ENCODE measurements at regions not wholly inside any gene's neighbourhood (a gene's known extent, or its start where the extent isn't known, plus 50 kb on each side); places are given as distances from the start of the nearest gene placed in this dataset.

GRCh38 chr6:14925699-14926026, 320.2 kb upstream of the JARID2 start:
- no peak for FAIRE-seq

GRCh38 chr6:14927398-14927797, 318.5 kb upstream of the JARID2 start:
- no peak for FAIRE-seq

- FAIRE-seq, result no peak
These were observed 316.6 kb upstream of the JARID2 start for GRCh38 chr6:14929291-14929690.

- no peak for FAIRE-seq
These were observed 315.4 kb upstream of the JARID2 start for GRCh38 chr6:14930366-14930989.

- no peak for FAIRE-seq
These were observed 313.2 kb upstream of the JARID2 start for GRCh38 chr6:14932485-14933182.

GRCh38 chr6:14933183-14933544, 312.7 kb upstream of the JARID2 start:
- FAIRE-seq, result no peak

- no peak for FAIRE-seq
These were observed 311.9 kb upstream of the JARID2 start for GRCh38 chr6:14934013-14934412.

- no peak for FAIRE-seq
These were observed 311.0 kb upstream of the JARID2 start for GRCh38 chr6:14934844-14935243.

GRCh38 chr6:14936861-14937260, 309.0 kb upstream of the JARID2 start:
- no peak for FAIRE-seq

GRCh38 chr6:14943116-14943515, 302.8 kb upstream of the JARID2 start:
- no peak for FAIRE-seq

GRCh38 chr6:14944593-14944992, 301.3 kb upstream of the JARID2 start:
- FAIRE-seq, result no peak

- FAIRE-seq, result no peak
These were observed 300.2 kb upstream of the JARID2 start for GRCh38 chr6:14945461-14946185.

GRCh38 chr6:14946753-14947152, 299.1 kb upstream of the JARID2 start:
- FAIRE-seq, result no peak

- FAIRE-seq, result no peak
These were observed 297.2 kb upstream of the JARID2 start for GRCh38 chr6:14948586-14949245.

- no peak for FAIRE-seq
These were observed 295.5 kb upstream of the JARID2 start for GRCh38 chr6:14950103-14950969.

GRCh38 chr6:14950970-14951276, 294.9 kb upstream of the JARID2 start:
- no peak for FAIRE-seq

- no peak for FAIRE-seq
These were observed 294.2 kb upstream of the JARID2 start for GRCh38 chr6:14951704-14952103.

GRCh38 chr6:14953836-14954235, 292.0 kb upstream of the JARID2 start:
- no peak for FAIRE-seq

GRCh38 chr6:14957355-14958059, 288.4 kb upstream of the JARID2 start:
- FAIRE-seq, result no peak

GRCh38 chr6:14959324-14959885, 286.5 kb upstream of the JARID2 start:
- FAIRE-seq, result no peak

GRCh38 chr6:14964556-14965270, 281.2 kb upstream of the JARID2 start:
- no peak for FAIRE-seq
